Activated T-cell treated with anti-CD3 and anti-CD28 coated beads, Interleukin-2, amount 50 U/mL, for 24 hours (primary cell): ENCODE measurements at regions not wholly inside any gene's neighbourhood (a gene's known extent, or its start where the extent isn't known, plus 50 kb on each side); places are given as distances from the start of the nearest gene placed in this dataset.

ENCODE experiments used
- DNase-seq: peaks from one replicate; pipeline ENCODE4 v3.0.0-alpha.2; 2020
- H3K27ac Mint-ChIP-seq: 2 replicates; pipeline ENCODE4 v1.8.0; 2020; ENCODE audit warnings: mild to moderate bottlenecking, mixed read lengths
- H3K27me3 Mint-ChIP-seq: 2 replicates; pipeline ENCODE4 v1.8.0; 2020; ENCODE audit warnings: mixed read lengths
- H3K36me3 Mint-ChIP-seq: 2 replicates; pipeline ENCODE4 v1.8.0; 2020; ENCODE audit warnings: low read depth, mixed read lengths
- H3K4me1 Mint-ChIP-seq: 2 replicates; pipeline ENCODE4 v1.8.0; 2020; ENCODE audit warnings: low read depth, mixed read lengths
- H3K4me3 Mint-ChIP-seq: 2 replicates; pipeline ENCODE4 v1.8.0; 2020; ENCODE audit warnings: mild to moderate bottlenecking, moderate library complexity, mixed read lengths
- H3K9me3 Mint-ChIP-seq: 2 replicates; pipeline ENCODE4 v1.8.0; 2020; ENCODE audit warnings: mixed read lengths

- no peak overlapping the region for H3K4me3 Mint-ChIP-seq
- no peaks in the 10 kb centered on the region for H3K27me3 Mint-ChIP-seq
- H3K36me3 Mint-ChIP-seq: no peaks in the 10 kb centered on the region
- H3K4me1 Mint-ChIP-seq: peaks cover 25% of the 10 kb centered on the region
- no peak overlapping the region for H3K27ac Mint-ChIP-seq
- peaks cover 3% of the 10 kb centered on the region for H3K9me3 Mint-ChIP-seq
- DNase-seq: no peak
Observed at GRCh38 chr9:105854783-105855724, 160.7 kb downstream of the TMEM38B start.

- Mint-ChIP-seq H3K36me3 (no peaks in the 10 kb centered on the region), H3K27me3 (no peaks in the 10 kb centered on the region), H3K4me3 (no peak overlapping the region), H3K9me3 (peaks cover 3% of the 10 kb centered on the region), H3K4me1 (peaks cover 25% of the 10 kb centered on the region), H3K27ac (no peak overlapping the region)
- DNase-seq: no peak
Observed at GRCh38 chr9:105855987-105856386, 161.6 kb downstream of the TMEM38B start.

- Mint-ChIP-seq H3K4me3 (no peak overlapping the region), H3K9me3 (peaks cover 3% of the 10 kb centered on the region), H3K4me1 (peaks cover 25% of the 10 kb centered on the region), H3K27me3 (no peaks in the 10 kb centered on the region), H3K36me3 (no peaks in the 10 kb centered on the region), H3K27ac (no peak overlapping the region)
- no peak for DNase-seq
Observed at GRCh38 chr9:105858006-105858690, 163.8 kb downstream of the TMEM38B start.

GRCh38 chr9:105858877-105859276 lies 164.5 kb downstream of the TMEM38B start:
- DNase-seq: no peak
- H3K4me3 Mint-ChIP-seq: no peak overlapping the region
- H3K36me3 Mint-ChIP-seq: no peaks in the 10 kb centered on the region
- peaks cover 25% of the 10 kb centered on the region for H3K4me1 Mint-ChIP-seq
- peak overlapping the region; percentile 30 for H3K27ac Mint-ChIP-seq
- peaks cover 3% of the 10 kb centered on the region for H3K9me3 Mint-ChIP-seq
- no peaks in the 10 kb centered on the region for H3K27me3 Mint-ChIP-seq

GRCh38 chr9:105859428-105860091 lies 165.2 kb downstream of the TMEM38B start:
- Mint-ChIP-seq H3K27me3 (no peaks in the 10 kb centered on the region), H3K4me3 (no peak overlapping the region), H3K9me3 (peaks cover 3% of the 10 kb centered on the region), H3K4me1 (peaks cover 25% of the 10 kb centered on the region), H3K36me3 (no peaks in the 10 kb centered on the region), H3K27ac (no peak overlapping the region)
- no peak for DNase-seq

- DNase-seq: no peak
- Mint-ChIP-seq H3K4me1 (peaks cover 25% of the 10 kb centered on the region), H3K36me3 (no peaks in the 10 kb centered on the region), H3K27me3 (no peaks in the 10 kb centered on the region), H3K9me3 (peaks cover 3% of the 10 kb centered on the region), H3K27ac (no peak overlapping the region), H3K4me3 (no peak overlapping the region)
Observed at GRCh38 chr9:105860516-105860915, 166.2 kb downstream of the TMEM38B start.

GRCh38 chr9:105861972-105862371 lies 167.6 kb downstream of the TMEM38B start:
- DNase-seq: no peak
- Mint-ChIP-seq H3K27ac (no peak overlapping the region), H3K9me3 (peaks cover 3% of the 10 kb centered on the region), H3K4me3 (no peak overlapping the region), H3K4me1 (peaks cover 25% of the 10 kb centered on the region), H3K27me3 (no peaks in the 10 kb centered on the region), H3K36me3 (no peaks in the 10 kb centered on the region)

- H3K4me1 Mint-ChIP-seq: peaks cover 6% of the 10 kb centered on the region
- H3K9me3 Mint-ChIP-seq: no peaks in the 10 kb centered on the region
- no peak overlapping the region for H3K4me3 Mint-ChIP-seq
- H3K36me3 Mint-ChIP-seq: no peaks in the 10 kb centered on the region
- DNase-seq: no peak
- H3K27ac Mint-ChIP-seq: no peak overlapping the region
- no peaks in the 10 kb centered on the region for H3K27me3 Mint-ChIP-seq
Observed at GRCh38 chr9:105864248-105864898, 170.0 kb downstream of the TMEM38B start.

- no peak overlapping the region for H3K4me3 Mint-ChIP-seq
- no peaks in the 10 kb centered on the region for H3K9me3 Mint-ChIP-seq
- DNase-seq: no peak
- no peak overlapping the region for H3K27ac Mint-ChIP-seq
- H3K4me1 Mint-ChIP-seq: no peaks in the 10 kb centered on the region
- H3K27me3 Mint-ChIP-seq: no peaks in the 10 kb centered on the region
- H3K36me3 Mint-ChIP-seq: no peaks in the 10 kb centered on the region
Observed at GRCh38 chr9:105865285-105865684, 170.9 kb downstream of the TMEM38B start.

GRCh38 chr9:105871540-105871939 lies 177.2 kb downstream of the TMEM38B start:
- DNase-seq: no peak
- H3K27ac Mint-ChIP-seq: no peak overlapping the region
- H3K4me1 Mint-ChIP-seq: peaks cover 2% of the 10 kb centered on the region
- no peaks in the 10 kb centered on the region for H3K36me3 Mint-ChIP-seq
- no peaks in the 10 kb centered on the region for H3K27me3 Mint-ChIP-seq
- no peak overlapping the region for H3K4me3 Mint-ChIP-seq
- no peaks in the 10 kb centered on the region for H3K9me3 Mint-ChIP-seq

- no peak for DNase-seq
- Mint-ChIP-seq H3K4me3 (no peak overlapping the region), H3K27ac (no peak overlapping the region), H3K27me3 (no peaks in the 10 kb centered on the region), H3K36me3 (no peaks in the 10 kb centered on the region), H3K4me1 (peaks cover 5% of the 10 kb centered on the region), H3K9me3 (no peaks in the 10 kb centered on the region)
Observed at GRCh38 chr9:105873801-105874200, 179.5 kb downstream of the TMEM38B start.

- H3K4me3 Mint-ChIP-seq: no peak overlapping the region
- no peaks in the 10 kb centered on the region for H3K9me3 Mint-ChIP-seq
- no peak overlapping the region for H3K27ac Mint-ChIP-seq
- H3K4me1 Mint-ChIP-seq: peaks cover 5% of the 10 kb centered on the region
- no peak for DNase-seq
- no peaks in the 10 kb centered on the region for H3K36me3 Mint-ChIP-seq
- H3K27me3 Mint-ChIP-seq: no peaks in the 10 kb centered on the region
Observed at GRCh38 chr9:105877721-105878120, 183.4 kb downstream of the TMEM38B start.

- H3K27me3 Mint-ChIP-seq: no peaks in the 10 kb centered on the region
- peaks cover 13% of the 10 kb centered on the region for H3K4me1 Mint-ChIP-seq
- no peak overlapping the region for H3K27ac Mint-ChIP-seq
- H3K9me3 Mint-ChIP-seq: no peaks in the 10 kb centered on the region
- no peak for DNase-seq
- no peak overlapping the region for H3K4me3 Mint-ChIP-seq
- H3K36me3 Mint-ChIP-seq: no peaks in the 10 kb centered on the region
Observed at GRCh38 chr9:105879181-105879580, 184.8 kb downstream of the TMEM38B start.

GRCh38 chr9:105880517-105880916 lies 186.2 kb downstream of the TMEM38B start:
- peaks cover 17% of the 10 kb centered on the region for H3K4me1 Mint-ChIP-seq

More at GRCh38 chr9:105880517-105880916, 186.2 kb downstream of the TMEM38B start:
- no peaks in the 10 kb centered on the region for H3K36me3 Mint-ChIP-seq
- no peak for DNase-seq
- H3K27ac Mint-ChIP-seq: no peak overlapping the region
- H3K27me3 Mint-ChIP-seq: no peaks in the 10 kb centered on the region
- H3K9me3 Mint-ChIP-seq: no peaks in the 10 kb centered on the region
- no peak overlapping the region for H3K4me3 Mint-ChIP-seq
